SKM-1 (cell line): ENCODE measurements at regions not wholly inside any gene's neighbourhood (a gene's known extent, or its start where the extent isn't known, plus 50 kb on each side); places are given as distances from the start of the nearest gene placed in this dataset.
A peak's percentile ranks its signal among the peaks of the same experiment; 100 is the strongest.
"Not testable (repeated sequence)": the region's sequence is repeated elsewhere in the genome, so short reads cannot be mapped to it uniquely, and the experiment has no call there.

Experiments used
- DNase-seq: peaks from one replicate; lab custom pipeline; 2025; ENCODE audit not compliant: unreplicated experiment; lab: John Stamatoyannopoulos, UW

DNA sequence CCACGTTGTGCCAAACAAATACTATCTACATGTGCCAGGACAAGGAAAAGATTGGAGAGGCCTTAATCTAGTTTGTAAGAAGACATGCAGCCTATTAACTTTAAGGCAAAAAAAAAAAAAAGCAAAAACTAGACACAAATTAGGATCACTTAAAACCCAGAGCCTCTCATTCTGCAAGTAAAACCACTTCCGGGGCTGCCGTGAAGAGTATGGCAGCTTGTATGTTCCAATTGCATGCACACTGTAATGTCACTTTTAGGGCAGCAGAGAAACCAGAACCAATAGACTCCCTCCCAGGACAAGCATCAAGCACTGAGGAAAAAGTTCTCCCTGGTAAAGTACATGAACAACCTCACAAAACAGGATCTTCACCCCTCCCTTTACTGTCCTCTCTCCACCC is 70.6 kb downstream of the RSL24D1 start:
- DNase-seq: no peak

- no peak for DNase-seq
Measured at GRCh38 chr15:55124616-55125015, 72.1 kb downstream of the RSL24D1 start.

DNA sequence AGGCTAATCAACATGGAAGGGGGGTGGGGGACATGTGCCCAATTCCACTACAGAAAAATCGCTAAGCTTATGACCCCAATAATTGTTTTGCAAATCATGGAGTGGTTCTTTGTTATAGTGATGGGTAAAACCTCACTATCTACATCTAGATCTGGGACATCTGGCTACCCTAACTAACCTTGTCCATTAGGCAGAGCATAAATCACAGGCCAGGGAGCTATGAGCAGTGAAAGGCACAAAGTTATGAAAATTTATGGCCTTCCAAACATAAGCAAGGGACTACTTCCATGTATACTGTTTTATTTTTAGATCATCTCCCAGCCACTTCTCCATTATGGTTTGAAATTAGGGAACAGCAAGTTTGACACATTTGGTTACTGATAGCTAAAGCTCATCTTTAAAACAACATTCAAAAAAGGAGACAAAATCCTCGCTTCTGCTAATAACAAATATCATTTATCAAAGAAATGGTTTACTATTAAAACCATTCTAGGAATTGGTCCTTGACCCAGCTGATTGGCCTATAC is 78.3 kb downstream of the RSL24D1 start:
- no peak for DNase-seq

DNA sequence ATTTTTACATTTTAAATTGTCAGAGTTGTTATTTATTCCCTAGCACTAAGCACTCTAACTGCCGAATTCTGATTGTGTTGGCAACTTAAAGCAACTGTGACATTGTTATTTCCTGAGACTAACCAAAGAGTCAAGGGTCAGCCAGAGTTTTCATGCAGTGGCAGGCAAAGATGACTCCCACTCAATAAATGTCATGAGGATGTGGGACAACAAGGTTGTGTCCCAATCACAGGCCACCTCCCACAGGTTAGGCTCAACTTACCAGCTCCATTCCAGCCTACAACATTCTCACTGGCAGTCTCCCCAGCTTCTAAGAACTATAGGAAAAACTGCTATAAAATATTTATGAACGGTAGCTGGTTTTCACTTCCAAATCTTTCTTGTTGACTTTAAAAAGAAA is 80.1 kb downstream of the RSL24D1 start:
- DNase-seq: no peak

GRCh38 chr15:55113736-55114135 is 83.0 kb downstream of the RSL24D1 start:
- DNase-seq: no peak

DNA sequence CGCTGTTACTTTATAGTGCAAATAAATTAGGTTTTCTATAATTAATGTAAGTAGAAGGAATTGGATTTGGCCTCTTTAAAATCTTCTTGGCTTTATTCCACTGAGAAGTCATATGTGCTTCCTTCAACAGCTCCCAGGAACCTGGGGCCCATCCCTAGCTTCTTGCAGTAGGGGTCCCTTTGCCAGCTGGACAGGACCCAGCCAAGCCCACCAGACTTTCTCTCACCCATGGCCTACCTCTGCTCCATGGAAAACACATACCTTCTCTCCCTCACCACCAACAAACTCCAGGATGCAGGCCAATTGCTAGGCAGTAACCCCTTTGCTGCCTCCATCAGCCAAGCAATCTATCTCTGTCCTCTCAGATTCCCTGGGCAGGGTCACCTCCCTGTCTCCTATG is 84.0 kb downstream of the RSL24D1 start:
- DNase-seq: no peak

- DNase-seq: no peak
Measured at GRCh38 chr15:55110446-55110845, 86.3 kb downstream of the RSL24D1 start.

DNA sequence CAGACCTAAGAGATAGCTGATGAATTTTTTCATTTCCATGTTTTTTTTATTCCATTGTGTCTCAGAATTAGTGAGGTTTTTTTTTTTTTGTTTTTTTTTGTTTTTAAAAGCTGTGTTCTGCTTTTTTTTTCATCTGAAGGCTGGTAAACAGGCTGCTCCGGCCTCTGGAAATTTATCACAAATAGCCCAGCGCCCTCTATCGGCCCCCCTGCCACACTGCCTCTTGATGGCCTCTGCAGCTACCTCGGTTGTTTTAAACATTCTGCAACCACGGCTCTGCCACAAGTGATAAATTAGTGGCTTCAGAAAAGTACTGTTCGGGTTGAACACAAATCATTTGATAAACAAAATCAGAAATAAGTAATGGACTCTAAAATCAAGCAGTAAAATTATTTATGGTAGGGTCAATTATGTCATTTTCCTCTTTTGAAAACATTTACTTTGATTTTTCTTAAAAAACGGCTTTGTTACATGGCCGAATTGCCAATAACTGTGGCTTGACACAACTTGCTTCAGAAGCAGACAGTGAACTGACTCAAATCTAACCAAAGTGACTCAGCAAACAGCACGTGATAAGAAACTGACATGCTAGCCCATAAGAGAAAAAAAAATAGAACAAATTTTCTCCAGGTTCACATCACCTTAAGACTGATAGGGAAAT is 87.8 kb downstream of the RSL24D1 start:
- peak; percentile 54 for DNase-seq

- DNase-seq: no peak
Measured at GRCh38 chr15:55108448-55108847, 88.3 kb downstream of the RSL24D1 start.

GRCh38 chr15:55106155-55106554 is 90.6 kb downstream of the RSL24D1 start:
- no peak for DNase-seq

- DNase-seq: no peak
Measured at GRCh38 chr15:55094136-55094535, 102.6 kb downstream of the RSL24D1 start.

- no peak for DNase-seq
Measured at GRCh38 chr15:55088207-55088606, 108.5 kb downstream of the RSL24D1 start.

DNA sequence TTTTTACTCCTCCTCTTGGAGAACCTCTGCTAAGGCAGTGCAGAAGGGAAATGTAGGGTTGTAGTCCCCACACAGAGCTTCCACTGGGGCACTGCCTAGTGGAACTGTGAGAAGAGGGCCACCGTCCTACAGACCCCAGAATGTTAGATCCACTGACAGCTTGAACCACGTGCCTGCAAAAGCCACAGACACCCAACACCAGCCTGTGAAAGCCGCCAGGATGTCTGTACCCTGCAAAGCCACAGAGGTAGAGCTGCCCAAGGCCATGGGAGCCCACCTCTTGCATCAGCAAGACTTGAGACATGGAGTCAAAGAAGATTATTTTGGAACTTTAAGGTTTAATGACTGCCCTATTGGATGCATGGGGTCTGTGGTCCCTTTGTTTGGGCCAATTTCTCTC is 112.1 kb downstream of the RSL24D1 start:
- DNase-seq: no peak

- DNase-seq: no peak
Measured at GRCh38 chr15:55084216-55084615, 112.5 kb downstream of the RSL24D1 start.

GRCh38 chr15:55077052-55077451 is 119.7 kb downstream of the RSL24D1 start:
- not testable (repeated sequence) for DNase-seq

DNA sequence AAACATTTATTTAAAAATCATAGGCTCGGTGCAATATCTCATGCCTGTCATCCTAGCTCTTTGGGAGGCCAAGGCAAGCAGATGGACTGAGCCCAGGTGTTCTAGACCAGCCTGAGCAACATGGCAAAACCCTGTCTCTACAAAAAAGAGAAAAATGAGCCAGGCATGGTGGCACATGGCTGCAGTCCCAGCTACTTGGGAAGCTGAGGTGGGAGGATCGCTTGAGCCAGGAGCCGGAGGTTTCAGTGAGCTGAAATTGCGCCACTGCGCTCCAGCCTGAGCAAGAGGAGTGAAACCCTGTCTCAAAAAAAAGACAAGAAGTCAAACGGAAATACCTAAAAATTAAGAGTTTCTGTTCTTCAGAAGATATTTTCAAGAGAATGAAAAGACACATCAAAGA is 122.3 kb downstream of the RSL24D1 start:
- DNase-seq: no peak

- not testable (repeated sequence) for DNase-seq
Measured at GRCh38 chr15:55063970-55064369, 132.8 kb downstream of the RSL24D1 start.

DNA sequence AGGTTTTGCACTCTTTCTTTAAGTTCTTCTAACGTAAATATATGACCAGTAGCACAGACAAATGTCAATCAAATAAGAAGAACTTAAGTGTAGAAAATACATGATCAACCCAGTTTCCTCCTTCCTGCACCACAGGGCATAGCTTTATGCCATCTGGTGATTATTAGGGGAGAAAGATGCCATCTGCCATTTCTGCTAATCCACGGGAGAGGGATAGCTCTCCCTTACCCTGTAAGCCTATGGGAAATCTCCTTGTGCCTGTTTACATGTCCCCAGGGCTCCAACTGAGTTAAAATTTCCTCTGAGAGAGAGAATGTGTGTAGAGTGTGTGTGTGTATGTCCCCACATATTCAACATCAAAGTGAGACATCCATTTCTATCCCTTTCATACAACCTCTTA is 135.9 kb downstream of the RSL24D1 start:
- no peak for DNase-seq

- DNase-seq: no peak
Measured at GRCh38 chr15:55056500-55056899, 140.2 kb downstream of the RSL24D1 start.

DNA sequence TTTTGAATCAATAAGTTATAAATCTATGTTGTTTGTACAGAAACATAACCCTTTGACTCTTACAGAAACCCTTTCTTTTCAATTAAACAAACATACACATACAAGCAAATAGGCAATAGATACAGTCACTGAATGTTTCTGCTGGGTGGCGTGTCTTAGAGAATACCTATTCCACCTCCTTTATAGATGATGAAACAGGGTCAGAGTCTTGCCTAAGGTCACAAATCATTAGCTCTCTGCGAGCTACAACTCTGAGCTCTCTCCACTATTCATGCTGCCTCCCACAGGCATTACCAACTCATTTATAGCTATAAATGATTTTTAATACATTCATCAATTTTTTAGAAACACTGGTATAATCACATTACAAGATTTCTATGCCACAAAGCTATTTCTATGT is 152.6 kb downstream of the RSL24D1 start:
- DNase-seq: no peak

GRCh38 chr15:55037071-55037470 is 159.7 kb downstream of the RSL24D1 start:
- DNase-seq: no peak

- no peak for DNase-seq
Measured at GRCh38 chr15:55035749-55036148, 161.0 kb downstream of the RSL24D1 start.

DNA sequence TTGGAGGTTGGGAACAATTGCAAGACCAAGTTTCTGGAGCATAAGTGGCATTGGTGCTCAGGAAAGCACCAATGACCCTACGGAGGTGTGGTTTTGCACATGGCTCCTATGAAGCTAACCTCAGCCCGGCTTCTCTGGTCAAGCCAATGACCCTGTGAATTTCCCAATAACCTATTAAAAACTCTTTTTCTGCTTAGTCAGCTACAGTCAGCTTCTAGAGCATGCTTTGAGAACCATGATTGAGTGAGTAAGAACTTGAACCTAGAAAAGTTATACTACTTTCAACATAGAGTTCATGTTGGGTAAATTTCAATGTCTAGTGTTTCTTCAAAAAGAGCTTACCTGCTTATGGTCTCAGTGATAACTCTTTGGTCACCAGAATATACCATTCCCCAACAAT is 163.2 kb downstream of the RSL24D1 start:
- DNase-seq: no peak
